ENCODE measurements at regions not wholly inside any gene's neighbourhood (a gene's known extent, or its start where the extent isn't known, plus 50 kb on each side); places are given as distances from the start of the nearest gene placed in this dataset.
"Not testable (repeated sequence)": the region's sequence is repeated elsewhere in the genome, so short reads cannot be mapped to it uniquely, and the experiment has no call there.

DNA sequence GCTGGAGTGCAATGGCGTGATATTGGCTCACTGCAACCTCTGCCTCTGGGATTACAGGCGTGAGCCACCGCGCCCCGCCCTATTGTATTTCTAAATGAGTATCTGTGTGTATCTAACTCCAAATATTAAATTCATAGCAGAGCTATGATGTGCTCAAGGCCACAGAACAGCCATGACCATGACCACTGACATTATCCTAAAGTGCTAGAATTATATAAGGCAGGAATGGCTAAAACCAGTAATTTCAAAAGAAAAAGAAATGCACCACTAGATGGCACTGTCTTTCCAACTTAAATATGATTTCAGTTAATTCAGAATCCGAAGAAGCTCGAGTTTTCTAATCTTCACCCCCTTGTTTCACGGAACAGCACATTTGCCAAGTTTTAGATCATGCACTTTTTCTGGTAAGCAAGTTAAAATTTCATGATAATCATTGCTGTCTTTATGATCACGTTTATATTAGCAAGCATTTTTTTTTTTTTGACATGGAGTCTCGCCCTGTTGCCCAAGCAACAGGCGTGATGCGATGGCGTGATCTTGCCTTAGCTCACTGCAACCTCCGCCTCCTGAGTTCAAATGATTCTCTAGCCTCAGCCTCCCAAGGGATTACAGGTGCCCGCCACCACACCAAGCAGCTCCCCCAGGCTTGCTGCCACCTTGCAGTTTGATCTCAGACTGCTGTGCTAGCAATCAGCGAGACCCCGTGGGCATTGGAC lies 65.3 kb downstream of the OR13A1 start:
- Histone ChIP-seq H3K27me3 (no peaks in the 10 kb centered on the region), H3K36me3 (no peaks in the 10 kb centered on the region), H3K27ac (no peak overlapping the region), H3K9me3 (no peaks in the 10 kb centered on the region), H3K4me1 (no peaks in the 10 kb centered on the region), H3K4me3 (peak overlapping the region; percentile 14 to 19)
- no peak for DNase-seq (ENCODE audit: low spot score)
- TF ChIP-seq, protein P1, sequence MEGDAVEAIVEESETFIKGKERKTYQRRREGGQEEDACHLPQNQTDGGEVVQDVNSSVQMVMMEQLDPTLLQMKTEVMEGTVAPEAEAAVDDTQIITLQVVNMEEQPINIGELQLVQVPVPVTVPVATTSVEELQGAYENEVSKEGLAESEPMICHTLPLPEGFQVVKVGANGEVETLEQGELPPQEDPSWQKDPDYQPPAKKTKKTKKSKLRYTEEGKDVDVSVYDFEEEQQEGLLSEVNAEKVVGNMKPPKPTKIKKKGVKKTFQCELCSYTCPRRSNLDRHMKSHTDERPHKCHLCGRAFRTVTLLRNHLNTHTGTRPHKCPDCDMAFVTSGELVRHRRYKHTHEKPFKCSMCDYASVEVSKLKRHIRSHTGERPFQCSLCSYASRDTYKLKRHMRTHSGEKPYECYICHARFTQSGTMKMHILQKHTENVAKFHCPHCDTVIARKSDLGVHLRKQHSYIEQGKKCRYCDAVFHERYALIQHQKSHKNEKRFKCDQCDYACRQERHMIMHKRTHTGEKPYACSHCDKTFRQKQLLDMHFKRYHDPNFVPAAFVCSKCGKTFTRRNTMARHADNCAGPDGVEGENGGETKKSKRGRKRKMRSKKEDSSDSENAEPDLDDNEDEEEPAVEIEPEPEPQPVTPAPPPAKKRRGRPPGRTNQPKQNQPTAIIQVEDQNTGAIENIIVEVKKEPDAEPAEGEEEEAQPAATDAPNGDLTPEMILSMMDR (IDR thresholded peaks at IDR 0.05) = peak; percentile 58 to 78

- H3K4me1 ChIP-seq; H3K27ac ChIP-seq; H3K4me3 ChIP-seq; H3K9me3 ChIP-seq; DNase-seq (ENCODE audit: low spot score); H3K27me3 ChIP-seq; H3K36me3 ChIP-seq: not testable (repeated sequence)
Observed at GRCh38 chr10:45250694-45251075, 64.7 kb downstream of the OR13A1 start.

Small RNAs in the stretch of these regions (microRNA-seq; reads per million reads assigned to microRNA genes)
- 0 reads per million in 2 donors for gene MIR3156-1 (ENCODE audit: borderline number of aligned reads in 2 of 2, borderline replicate concordance in 1 of 2)

Measured in right atrium auricular region (tissue), 2 donors.